ENCODE measurements at regions not wholly inside any gene's neighbourhood (a gene's known extent, or its start where the extent isn't known, plus 50 kb on each side); places are given as distances from the start of the nearest gene placed in this dataset.

GRCh38 chr14:32006263-32007110 is 70.6 kb upstream of the ARHGAP5 start:
- no peak for DNase-seq

DNA sequence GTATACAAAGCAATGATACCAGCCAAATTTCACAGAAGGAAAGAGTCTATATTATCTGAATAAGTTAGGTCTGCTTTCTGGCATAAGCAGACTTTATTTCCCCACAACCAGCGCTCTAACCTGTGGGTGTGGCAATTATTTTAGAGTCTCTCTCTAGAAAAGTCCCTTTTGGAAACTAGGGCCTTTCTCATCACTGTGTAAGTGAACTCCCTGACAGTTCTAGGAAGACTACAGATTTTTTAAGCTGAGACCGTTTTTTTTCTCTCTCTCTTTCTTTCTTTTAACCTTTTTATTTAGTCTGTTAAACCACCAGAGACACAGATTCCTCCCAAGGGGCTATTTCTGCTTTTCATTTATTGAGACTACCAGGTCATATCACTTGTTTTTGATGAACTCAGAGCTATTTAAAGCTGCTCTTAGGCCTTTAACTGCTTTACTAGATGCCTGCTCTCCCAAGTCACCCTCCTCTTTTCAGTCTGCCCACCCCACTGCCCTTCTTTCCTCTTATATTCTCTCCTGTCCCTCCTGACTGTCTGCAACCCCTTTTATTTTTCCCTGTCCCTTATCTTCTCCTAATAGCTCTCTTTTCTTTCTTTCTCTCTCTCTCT is 69.2 kb upstream of the ARHGAP5 start:
- DNase-seq: no peak

GRCh38 chr14:32008602-32009193 is 68.4 kb upstream of the ARHGAP5 start:
- no peak for DNase-seq

DNA sequence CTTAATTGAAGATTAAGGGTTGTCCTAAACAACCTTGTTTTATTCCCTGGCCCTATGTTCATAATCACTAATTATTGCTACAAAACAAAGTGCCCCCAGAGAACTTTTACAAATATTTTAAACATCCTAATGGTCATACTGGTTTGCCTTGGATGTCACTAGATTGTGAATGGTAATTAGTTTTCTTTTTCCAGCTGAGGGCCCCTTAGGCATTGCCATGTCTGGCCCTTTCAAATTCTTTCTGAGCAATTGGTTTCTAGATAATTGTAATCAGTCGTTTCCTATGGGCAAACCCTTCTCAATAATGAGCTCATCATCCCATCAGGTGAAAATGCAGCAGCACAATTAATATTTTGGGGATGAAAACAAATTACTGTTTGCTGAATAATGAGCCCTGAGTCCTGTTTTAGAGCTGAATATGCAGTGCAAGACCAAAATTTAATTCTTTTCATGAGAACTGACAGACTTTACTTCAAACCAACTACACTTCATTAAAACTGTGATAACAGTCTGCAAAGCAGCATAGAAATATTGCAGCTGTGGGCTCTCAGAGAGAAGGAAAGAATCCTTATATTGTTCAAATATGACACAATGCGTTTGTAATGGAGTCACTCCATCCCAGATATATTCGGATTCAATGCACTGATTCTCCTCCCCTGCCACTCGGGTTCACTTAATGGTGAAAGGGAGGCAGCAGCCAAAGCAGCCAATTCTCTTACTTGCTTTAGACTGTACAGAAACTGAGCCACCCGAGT is 67.7 kb upstream of the ARHGAP5 start:
- DNase-seq: no peak

GRCh38 chr14:32009976-32010581 is 67.0 kb upstream of the ARHGAP5 start:
- DNase-seq: no peak

GRCh38 chr14:32010604-32011125 is 66.4 kb upstream of the ARHGAP5 start:
- DNase-seq: no peak

GRCh38 chr14:32011225-32011624 is 65.9 kb upstream of the ARHGAP5 start:
- DNase-seq: no peak

GRCh38 chr14:32012062-32012461 is 65.0 kb upstream of the ARHGAP5 start:
- DNase-seq: no peak

DNA sequence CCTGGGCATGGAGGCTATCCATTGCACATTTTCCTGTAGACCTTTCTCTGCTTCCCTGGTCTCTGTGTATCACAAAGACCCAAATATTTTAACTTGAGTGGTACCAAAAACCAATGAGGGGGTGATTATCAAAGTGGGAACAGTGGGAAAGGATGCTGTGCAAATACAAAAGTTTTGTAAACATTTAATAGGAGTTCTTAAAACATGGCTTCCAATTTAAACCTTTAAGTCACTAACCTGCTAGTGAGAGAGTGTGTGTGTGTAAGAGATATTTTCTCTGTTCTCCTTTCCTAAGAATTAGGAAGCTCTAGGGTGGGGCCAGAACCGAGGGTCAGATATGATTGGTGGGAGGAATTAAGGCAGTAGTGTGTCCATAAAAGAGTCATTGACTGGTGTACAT is 64.5 kb upstream of the ARHGAP5 start:
- DNase-seq: no peak

GRCh38 chr14:32013083-32013482 is 64.0 kb upstream of the ARHGAP5 start:
- DNase-seq: no peak

GRCh38 chr14:32014057-32014456 is 63.0 kb upstream of the ARHGAP5 start:
- DNase-seq: no peak

- DNase-seq: no peak
Measured at GRCh38 chr14:32014498-32014897, 62.6 kb upstream of the ARHGAP5 start.

DNA sequence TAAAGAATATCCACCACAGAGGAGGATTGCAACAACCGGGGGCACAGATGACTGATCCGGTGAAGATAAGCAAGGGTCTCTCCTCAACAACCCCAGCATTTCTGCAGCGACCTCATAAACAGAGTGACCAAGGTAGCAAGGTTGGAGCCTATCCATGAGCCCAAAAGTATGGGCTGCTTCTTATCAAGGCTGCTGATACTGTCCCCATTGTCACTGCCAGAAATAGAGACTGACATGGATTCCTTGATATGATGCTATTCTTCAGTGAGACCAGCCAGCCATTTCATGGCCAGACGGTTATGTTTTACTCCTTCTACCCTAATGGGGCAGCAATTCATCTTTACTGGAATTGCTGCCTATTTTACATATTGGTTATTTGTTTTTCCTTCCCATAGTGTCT is 61.9 kb upstream of the ARHGAP5 start:
- no peak for DNase-seq

DNA sequence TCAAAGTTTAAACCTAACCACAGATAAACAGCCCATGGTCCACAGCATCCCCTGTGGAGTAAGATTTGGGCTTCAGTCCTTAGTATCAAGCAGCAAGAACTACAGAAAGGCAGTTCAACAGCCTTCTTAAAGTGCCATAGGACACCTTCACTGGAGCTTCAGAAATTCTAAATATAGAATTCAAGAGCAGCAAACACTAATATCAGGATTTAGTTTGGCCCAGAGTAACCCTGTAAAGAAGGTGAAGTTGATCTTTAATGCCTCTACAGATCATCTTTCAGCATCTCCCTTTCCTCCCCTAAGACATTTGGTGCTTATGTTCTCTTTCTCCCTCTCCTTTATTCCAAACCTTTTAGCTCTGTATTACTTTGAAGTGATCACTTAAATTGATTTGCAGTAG is 59.5 kb upstream of the ARHGAP5 start:
- DNase-seq: no peak

GRCh38 chr14:32018391-32019092 is 58.6 kb upstream of the ARHGAP5 start:
- DNase-seq: no peak

DNA sequence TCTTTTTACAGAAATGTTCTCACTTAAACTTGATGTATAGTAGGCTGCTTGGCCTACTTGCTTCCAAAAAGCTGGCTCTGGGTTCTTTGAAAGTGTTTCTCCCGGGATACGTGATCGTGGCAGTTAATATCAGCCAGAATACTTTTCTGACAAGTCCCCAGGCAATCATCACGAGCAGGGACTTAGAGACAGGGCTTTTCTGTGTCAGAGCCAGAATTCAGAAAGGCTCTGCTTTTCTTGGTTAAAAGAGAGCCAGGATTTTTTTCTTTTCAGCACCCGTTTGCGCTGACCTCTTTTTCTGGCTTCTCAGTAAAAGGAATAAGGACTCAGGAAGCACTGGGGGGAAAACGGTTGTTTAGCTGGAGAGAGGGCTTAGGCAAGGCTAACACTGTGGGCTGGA is 57.8 kb upstream of the ARHGAP5 start:
- no peak for DNase-seq

GRCh38 chr14:32020882-32021281 is 56.2 kb upstream of the ARHGAP5 start:
- DNase-seq: no peak

GRCh38 chr14:32021341-32021740 is 55.8 kb upstream of the ARHGAP5 start:
- no peak for DNase-seq

DNA sequence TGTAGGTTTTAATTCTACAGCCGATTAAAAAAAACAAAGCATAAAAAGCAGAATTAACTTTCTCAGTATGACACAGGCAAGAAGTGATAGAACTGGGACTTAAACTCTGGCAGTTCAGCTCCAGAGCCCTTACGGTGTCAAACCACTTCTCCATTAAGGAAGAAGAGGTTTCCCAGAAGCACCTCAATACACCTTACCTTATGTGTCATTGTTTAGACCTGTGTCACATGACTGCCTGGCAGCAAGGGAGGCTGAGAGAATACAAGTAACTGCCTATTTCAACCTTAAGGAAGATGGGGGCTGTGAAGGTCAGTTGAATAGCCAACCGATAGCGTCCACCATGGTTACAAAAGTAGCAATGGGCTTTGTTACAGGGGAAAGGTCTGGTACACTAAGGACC is 54.6 kb upstream of the ARHGAP5 start:
- no peak for DNase-seq

GRCh38 chr14:32022938-32023466 is 54.1 kb upstream of the ARHGAP5 start:
- no peak for DNase-seq

DNA sequence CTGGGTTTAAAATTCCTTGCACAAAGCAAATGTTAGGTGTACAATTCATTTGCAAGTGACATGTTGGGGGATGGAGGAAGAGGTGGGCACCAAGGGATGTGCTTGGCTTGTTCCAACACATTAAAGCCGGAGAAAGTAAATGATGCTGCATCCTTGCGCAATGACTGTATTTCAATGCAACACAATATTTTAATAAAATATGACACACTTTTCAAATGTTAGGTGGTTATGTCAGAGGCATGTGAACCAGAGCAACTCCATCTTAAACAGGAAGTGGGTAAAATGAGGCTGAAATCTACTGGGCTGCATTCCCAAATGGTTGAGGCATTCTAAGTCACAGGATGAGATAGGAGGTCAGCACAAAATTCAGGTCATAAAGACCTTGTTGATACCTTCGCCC is 53.6 kb upstream of the ARHGAP5 start:
- no peak for DNase-seq

Data from GDM1 (cell line).